ENCODE measurements at regions not wholly inside any gene's neighbourhood (a gene's known extent, or its start where the extent isn't known, plus 50 kb on each side); places are given as distances from the start of the nearest gene placed in this dataset.
"Not testable (repeated sequence)": the region's sequence is repeated elsewhere in the genome, so short reads cannot be mapped to it uniquely, and the experiment has no call there.

GRCh38 chr3:20904671-20905070 lies 718.7 kb upstream of the SGO1 start:
- DNase-seq = no peak

GRCh38 chr3:20898962-20899361 lies 713.0 kb upstream of the SGO1 start:
- no peak for DNase-seq

- no peak for DNase-seq
Measured at GRCh38 chr3:20890111-20890519, 704.1 kb upstream of the SGO1 start.

DNA sequence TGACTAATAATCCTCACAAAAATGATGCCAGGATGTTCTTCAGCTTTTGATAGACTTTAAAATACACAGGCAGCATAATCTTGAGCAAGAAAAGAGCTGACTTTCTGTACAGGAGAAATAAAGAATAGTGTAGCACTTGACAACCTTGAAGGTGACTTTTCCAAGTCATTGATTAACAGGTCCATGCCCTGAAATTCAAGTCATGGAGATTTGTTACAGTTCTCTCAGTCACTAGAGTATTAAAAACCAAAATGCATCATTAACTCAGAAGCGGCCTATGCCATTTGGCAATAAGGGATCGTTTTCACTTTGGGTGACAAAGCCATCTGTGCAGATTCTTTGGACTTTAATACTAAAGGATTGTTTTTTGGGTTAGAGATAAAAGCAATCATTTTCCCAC lies 692.7 kb upstream of the SGO1 start:
- DNase-seq = no peak

- DNase-seq = no peak
Measured at GRCh38 chr3:20873235-20873634, 687.2 kb upstream of the SGO1 start.

DNA sequence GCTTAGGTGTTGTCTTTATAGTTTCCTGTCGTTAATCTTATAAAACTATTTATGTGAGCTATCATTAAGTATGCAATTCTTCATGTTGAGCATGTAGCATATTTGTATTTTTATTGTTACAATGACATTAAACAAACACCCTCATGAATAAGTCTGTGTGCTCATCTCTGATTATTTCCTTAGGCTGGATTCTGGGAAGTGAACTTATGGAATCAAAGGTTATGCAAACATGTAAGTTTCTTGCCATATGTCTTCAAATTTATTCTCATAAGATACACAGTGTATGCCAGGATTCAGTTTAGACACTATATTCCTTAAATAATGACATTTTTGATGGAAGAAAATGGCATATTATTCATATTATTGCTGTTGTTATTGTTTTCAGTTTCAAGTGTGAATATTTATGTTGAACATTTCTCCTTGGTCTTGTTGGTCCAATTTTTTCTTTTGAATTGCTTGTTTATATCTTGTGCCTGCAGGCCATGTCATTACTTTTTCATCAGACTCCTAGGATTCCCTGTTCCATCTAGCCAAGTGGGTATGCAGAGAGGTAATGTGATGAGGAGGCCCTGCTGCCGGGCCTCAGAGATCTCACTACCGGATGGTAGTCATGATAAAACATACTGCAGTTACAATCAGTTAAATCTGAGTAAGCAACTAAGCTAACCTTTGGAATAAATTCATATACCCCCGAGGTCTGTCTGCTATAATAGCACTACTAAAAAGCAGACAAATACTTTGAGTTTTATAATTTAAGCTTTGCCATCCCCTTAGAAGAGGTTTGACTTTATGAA lies 684.3 kb upstream of the SGO1 start:
- DNase-seq = no peak

- no peak for DNase-seq
Measured at GRCh38 chr3:20865803-20866202, 679.8 kb upstream of the SGO1 start.

GRCh38 chr3:20861454-20861853 lies 675.4 kb upstream of the SGO1 start:
- no peak for DNase-seq

DNA sequence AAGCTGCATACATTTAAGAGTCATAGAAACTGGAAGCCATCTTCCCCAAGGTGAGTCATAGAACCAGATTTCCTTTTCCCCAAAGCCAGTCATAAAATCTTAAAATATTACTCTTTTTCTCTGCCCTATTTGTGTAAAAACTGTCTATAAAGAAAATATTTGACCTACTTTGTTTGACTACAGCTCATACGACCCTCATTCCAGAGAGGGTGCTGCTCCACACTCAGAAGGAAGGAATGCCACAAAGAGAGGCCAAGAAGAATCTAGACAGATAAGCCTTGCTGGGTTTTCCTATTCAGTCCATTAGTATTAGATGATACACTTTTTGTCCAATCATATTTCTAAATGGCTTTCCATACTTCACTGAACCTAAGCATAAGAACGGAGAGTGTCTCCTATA lies 671.6 kb upstream of the SGO1 start:
- DNase-seq = no peak

GRCh38 chr3:20853890-20854289 lies 667.9 kb upstream of the SGO1 start:
- DNase-seq = no peak

DNA sequence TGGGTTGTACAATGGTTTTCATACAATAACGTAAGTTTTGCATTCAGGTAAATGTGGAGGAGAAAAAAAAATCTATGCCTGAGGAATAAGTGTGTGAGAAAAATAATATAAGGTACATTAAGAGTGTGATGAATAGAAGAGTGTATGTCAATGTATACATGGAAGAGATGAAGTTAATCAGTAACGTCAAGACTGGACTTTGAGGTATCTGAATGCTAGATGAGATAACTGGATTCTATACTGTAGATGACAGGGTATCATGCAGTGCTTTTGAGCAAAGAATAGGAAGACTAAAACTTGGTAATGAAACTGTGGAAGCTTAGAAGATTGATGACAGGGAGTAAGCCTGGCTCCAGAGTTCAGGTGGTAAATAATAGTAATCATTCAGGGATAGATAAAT lies 666.7 kb upstream of the SGO1 start:
- DNase-seq = no peak

GRCh38 chr3:20849975-20850374 lies 664.0 kb upstream of the SGO1 start:
- DNase-seq = no peak

- DNase-seq = no peak
Measured at GRCh38 chr3:20846832-20847231, 660.8 kb upstream of the SGO1 start.

DNA sequence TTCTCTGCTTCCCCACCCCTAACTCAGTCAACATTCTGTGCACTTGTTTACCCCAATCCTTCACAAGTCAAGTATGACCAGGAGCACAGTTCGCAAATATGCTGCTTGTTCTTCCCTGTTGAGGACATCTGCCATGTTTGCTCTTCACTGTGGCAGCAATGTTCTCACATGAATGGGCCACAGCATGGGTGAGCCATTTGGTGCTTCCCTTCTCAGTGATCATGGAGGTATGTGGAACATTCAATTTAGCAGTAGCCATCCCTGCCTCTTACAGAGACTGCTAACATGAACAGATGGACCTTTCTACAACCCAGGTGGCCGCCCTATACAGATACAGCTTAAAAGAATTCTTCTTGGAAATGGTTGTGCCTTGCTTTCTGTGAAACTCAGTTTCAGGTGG lies 660.1 kb upstream of the SGO1 start:
- DNase-seq = no peak

- no peak for DNase-seq
Measured at GRCh38 chr3:20844851-20845250, 658.8 kb upstream of the SGO1 start.

DNA sequence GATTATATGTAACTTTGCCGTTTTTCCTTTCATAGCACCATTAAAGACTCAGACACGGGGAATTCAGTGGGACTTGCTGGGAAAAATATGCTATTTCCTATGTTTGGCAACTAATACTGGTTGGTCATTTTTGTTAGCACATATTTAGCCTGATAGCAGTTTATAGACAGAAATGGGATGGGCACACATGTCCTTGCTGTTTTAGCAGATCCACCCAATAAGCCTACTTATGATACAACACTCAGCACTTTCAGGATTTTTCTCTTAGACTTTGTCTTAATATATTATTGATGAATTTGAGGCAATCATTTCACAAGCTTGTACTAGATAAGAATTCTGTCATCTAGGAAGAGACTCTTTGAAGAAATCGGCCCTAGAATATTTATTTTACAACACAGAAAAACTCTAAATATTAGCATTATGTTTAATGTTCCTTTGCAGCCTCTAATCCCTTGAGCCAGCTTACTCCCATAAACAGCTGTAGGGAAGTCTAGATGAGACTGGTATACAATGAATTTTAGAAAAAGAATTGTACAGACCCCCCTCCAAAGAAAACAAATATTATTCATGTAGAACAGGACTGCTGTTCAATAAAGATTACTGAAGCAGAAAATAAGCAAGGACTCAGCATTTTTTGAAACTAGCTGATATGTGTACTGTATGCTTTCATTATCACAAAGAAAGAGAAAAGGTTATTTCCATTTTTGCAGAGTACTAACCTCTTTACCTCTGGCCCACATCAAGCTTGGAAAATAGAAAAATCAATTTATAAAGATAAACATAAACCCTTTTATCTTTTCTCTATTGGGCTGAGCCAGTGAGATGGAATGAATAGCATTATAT lies 656.8 kb upstream of the SGO1 start:
- DNase-seq = no peak

DNA sequence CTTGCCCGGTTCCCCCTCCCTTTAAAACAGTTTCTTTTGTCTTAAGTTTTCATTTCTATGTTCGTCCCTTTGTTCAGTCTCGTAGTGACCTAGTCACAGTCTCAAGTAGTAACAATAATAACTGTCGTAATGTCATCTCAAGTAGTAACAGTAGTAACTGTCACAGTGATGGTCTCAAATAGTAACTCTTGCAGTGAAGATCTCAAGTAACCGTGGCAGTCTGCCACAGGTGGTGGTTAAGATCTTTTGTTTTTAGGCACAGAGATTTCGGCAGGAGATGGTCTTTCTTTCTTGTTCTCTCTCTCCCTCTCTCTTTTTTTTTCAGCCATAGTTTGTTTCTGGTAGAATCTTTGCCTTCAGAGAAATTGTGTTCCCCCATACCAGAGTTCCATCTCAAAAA lies 656.0 kb upstream of the SGO1 start:
- no peak for DNase-seq

GRCh38 chr3:20837676-20838302 lies 651.8 kb upstream of the SGO1 start:
- no peak for DNase-seq

DNA sequence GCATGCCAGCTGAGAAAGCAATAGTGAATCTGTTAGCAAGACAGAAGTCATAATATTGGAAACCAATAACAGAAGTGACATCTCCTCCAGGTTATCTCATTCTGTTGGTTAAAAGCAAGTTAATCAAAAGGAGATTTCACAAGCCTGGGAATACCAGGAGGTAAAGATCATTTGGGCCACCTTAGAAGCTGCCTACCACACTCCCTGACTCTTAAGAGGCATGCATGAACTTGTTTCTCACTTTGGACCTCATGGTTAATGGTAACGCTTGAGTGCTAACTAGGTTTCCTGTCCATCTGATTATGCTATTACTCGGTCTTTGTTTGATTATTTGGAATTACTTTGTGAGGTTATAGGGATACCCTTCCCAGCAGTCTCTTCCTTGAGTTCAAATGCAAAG lies 650.8 kb upstream of the SGO1 start:
- DNase-seq = no peak

DNA sequence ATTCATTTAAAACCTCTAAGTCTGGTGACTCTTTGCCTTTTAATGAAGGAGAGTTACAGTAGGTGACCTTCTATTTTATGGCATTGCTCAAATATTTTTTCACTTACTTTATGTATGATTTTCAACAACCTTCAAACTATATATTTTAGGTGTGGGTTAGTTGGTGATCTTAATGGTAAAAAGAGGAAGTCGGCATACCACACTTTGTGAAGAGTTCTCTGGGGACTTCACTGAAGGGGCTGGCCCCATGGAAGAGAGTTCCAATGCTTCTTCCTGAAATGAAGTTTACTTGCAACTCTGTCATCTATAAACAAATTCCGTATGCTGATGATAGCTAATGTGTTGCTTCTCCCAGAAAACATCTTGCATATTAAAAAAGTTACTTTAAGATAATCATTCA lies 647.0 kb upstream of the SGO1 start:
- DNase-seq = no peak

DNA sequence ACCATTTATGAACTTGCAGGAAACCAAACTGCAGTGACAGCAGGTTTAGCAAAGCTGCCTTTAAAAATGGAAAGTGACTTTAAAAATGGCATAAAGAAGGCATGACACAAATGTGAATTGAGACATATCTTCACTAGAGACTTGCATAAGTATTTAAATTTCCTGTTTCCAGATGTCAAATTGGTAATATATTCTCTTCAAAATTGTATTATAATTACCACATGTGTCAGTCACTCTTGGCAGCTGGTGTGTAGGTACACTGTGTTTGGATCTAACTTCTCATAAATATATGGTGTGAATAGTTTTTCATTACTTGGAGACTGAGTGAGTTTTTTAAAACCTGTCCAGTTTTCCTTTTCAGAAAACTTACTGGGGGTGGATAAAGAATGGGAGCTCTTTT lies 636.2 kb upstream of the SGO1 start:
- no peak for DNase-seq

GRCh38 chr3:20820872-20821271 lies 634.9 kb upstream of the SGO1 start:
- DNase-seq = not testable (repeated sequence)

DNA sequence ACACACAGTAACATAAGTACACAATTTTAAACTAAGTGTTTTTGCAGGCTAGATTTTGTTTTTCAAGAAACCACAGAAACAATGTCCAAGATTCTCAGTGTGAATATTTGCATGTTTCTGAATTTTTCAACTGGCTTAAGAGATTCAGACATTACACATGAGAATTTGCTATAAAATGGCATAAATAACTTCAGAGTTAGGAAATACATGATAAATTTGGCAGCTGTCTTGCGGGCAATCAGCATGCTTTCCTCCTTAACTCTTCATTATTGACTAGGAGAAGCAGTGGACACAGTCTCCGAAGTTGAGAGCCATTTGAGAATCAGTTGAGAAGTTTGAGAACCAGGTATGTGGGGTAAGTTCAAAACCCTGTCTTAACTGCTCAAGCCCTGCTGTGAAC lies 625.6 kb upstream of the SGO1 start:
- DNase-seq = no peak

- DNase-seq = no peak
Measured at GRCh38 chr3:20811006-20811405, 625.0 kb upstream of the SGO1 start.

Data from T-helper 2 cell (primary cell).